ENCODE measurements at regions not wholly inside any gene's neighbourhood (a gene's known extent, or its start where the extent isn't known, plus 50 kb on each side); places are given as distances from the start of the nearest gene placed in this dataset.

DNA sequence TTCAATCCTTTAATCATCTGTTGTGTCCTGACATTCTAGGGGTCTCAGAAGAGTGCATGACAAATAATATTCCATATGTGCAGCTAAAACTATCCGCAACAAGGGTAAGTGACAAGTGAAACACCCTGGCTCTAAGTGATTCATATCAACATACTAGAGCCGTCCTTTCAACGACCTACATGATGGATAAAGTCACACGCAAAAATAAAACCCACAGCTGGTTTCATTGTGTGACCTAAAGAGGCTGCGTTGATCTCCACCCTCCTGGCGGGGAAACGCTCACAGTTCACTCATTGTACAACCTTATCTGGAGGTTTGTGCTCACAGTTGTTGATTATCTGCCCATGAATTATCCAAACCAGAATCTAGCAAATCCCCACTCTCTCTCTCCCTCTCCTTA lies 365.3 kb upstream of the PKN2 start:
- Histone ChIP-seq H3K27ac (ENCODE audit: low read depth, low read length, poor library complexity, severe bottlenecking) (no peak overlapping the region), H3K4me3 (ENCODE audit: low read depth, low read length, poor library complexity, severe bottlenecking) (no peak overlapping the region), H3K36me3 (ENCODE audit: insufficient read depth, low read length, poor library complexity, severe bottlenecking) (no peaks in the 10 kb centered on the region), H3K4me1 (ENCODE audit: insufficient read depth, low read length, poor library complexity, severe bottlenecking) (no peaks in the 10 kb centered on the region), H3K9me3 (ENCODE audit: low read depth, low read length, poor library complexity, severe bottlenecking) (no peaks in the 10 kb centered on the region), H3K27me3 (replicated peaks; ENCODE audit: insufficient read depth, low read depth, low read length, poor library complexity) (no peaks in the 10 kb centered on the region)
- BruUV-seq (replicated peaks): no TSS peak
- ChIA-PET POLR2A (ENCODE audit: low non-redundant PET) (no interaction called here), CTCF (no interaction called here)
- no peak for DNase-seq (ENCODE audit: low spot score)
- TF ChIP-seq, protein P1, sequence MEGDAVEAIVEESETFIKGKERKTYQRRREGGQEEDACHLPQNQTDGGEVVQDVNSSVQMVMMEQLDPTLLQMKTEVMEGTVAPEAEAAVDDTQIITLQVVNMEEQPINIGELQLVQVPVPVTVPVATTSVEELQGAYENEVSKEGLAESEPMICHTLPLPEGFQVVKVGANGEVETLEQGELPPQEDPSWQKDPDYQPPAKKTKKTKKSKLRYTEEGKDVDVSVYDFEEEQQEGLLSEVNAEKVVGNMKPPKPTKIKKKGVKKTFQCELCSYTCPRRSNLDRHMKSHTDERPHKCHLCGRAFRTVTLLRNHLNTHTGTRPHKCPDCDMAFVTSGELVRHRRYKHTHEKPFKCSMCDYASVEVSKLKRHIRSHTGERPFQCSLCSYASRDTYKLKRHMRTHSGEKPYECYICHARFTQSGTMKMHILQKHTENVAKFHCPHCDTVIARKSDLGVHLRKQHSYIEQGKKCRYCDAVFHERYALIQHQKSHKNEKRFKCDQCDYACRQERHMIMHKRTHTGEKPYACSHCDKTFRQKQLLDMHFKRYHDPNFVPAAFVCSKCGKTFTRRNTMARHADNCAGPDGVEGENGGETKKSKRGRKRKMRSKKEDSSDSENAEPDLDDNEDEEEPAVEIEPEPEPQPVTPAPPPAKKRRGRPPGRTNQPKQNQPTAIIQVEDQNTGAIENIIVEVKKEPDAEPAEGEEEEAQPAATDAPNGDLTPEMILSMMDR (conservative IDR thresholded peaks at IDR 0.05; ENCODE audit: low read depth, low read length): no peak
- TF ChIP-seq EZH2 (IDR thresholded peaks at IDR 0.05; ENCODE audit: borderline replicate concordance, low read depth, low read length, poor library complexity, severe bottlenecking): no peak
- intact Hi-C loops (cut with micrococcal nuclease; ENCODE audit: unreplicated experiment): no loop called here

DNA sequence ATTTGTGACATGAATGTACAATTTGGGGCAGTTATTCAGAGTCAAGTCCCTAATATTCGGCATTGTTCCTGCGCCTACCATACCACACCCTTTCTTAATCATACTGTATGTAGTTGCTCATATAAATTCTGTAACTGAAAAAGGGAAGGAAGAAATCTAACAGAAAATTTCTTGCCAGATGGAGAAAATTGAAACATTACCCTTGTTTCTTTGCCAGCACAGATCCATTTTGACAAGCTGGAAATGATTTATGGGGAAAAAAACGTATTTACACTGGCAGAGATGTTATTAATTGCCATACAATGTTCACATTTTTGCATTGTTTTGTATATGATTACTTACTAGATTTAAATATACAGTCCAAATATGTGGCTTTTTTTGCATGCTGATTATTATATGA lies 363.8 kb upstream of the PKN2 start:
- Histone ChIP-seq H3K9me3 (ENCODE audit: low read depth, low read length, poor library complexity, severe bottlenecking) (no peaks in the 10 kb centered on the region), H3K27me3 (replicated peaks; ENCODE audit: insufficient read depth, low read depth, low read length, poor library complexity) (no peaks in the 10 kb centered on the region), H3K4me1 (ENCODE audit: insufficient read depth, low read length, poor library complexity, severe bottlenecking) (no peaks in the 10 kb centered on the region), H3K27ac (ENCODE audit: low read depth, low read length, poor library complexity, severe bottlenecking) (no peak overlapping the region), H3K36me3 (ENCODE audit: insufficient read depth, low read length, poor library complexity, severe bottlenecking) (no peaks in the 10 kb centered on the region), H3K4me3 (ENCODE audit: low read depth, low read length, poor library complexity, severe bottlenecking) (no peak overlapping the region)
- TF ChIP-seq, protein P1 (conservative IDR thresholded peaks at IDR 0.05; ENCODE audit: low read depth, low read length): no peak
- ChIA-PET CTCF (no interaction called here), POLR2A (ENCODE audit: low non-redundant PET) (no interaction called here)
- intact Hi-C loops (cut with micrococcal nuclease; ENCODE audit: unreplicated experiment): no loop called here
- BruUV-seq (replicated peaks): no TSS peak
- DNase-seq (ENCODE audit: low spot score): no peak

DNA sequence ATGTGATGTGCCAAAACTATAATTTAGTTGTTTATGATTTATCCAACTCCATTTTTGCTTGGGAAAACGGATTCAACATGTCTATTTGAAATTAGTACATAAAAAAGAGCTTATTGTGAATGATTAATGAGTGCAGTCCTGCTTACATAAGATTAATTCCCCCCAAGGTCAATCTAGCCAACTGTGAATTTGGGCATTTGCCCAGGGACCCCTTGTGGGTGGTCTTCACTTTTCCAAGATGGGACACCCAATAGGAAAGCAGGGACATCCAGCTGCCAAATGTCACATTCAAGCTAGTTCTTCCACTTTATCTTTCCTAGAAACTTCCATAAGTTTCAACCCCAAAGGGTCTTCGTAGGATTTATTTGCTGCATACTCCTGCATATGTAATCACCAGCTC lies 362.4 kb upstream of the PKN2 start:
- H3K9me3 ChIP-seq (ENCODE audit: low read depth, low read length, poor library complexity, severe bottlenecking): no peaks in the 10 kb centered on the region
- H3K4me3 ChIP-seq (ENCODE audit: low read depth, low read length, poor library complexity, severe bottlenecking): no peak overlapping the region
- H3K27me3 ChIP-seq (replicated peaks; ENCODE audit: insufficient read depth, low read depth, low read length, poor library complexity): no peaks in the 10 kb centered on the region
- no peaks in the 10 kb centered on the region for H3K36me3 ChIP-seq (ENCODE audit: insufficient read depth, low read length, poor library complexity, severe bottlenecking)
- no peak overlapping the region for H3K27ac ChIP-seq (ENCODE audit: low read depth, low read length, poor library complexity, severe bottlenecking)
- no peak for DNase-seq (ENCODE audit: low spot score)
- ChIA-PET POLR2A (ENCODE audit: low non-redundant PET) (no interaction called here), CTCF (no interaction called here)
- intact Hi-C loops (cut with micrococcal nuclease; ENCODE audit: unreplicated experiment): no loop called here
- TF ChIP-seq, protein P1 (conservative IDR thresholded peaks at IDR 0.05; ENCODE audit: low read depth, low read length): no peak
- no peak for TF ChIP-seq EZH2 (IDR thresholded peaks at IDR 0.05; ENCODE audit: borderline replicate concordance, low read depth, low read length, poor library complexity, severe bottlenecking)
- no TSS peak for BruUV-seq (replicated peaks)
- H3K4me1 ChIP-seq (ENCODE audit: insufficient read depth, low read length, poor library complexity, severe bottlenecking): no peaks in the 10 kb centered on the region

Measured in A673 (cell line).